ENCODE measurements at regions not wholly inside any gene's neighbourhood (a gene's known extent, or its start where the extent isn't known, plus 50 kb on each side); places are given as distances from the start of the nearest gene placed in this dataset.

- TF ChIP-seq MAFK (IDR thresholded peaks at IDR 0.05; ENCODE audit: low read depth, low read length) (peak; percentile 53), MAZ (IDR thresholded peaks at IDR 0.05; ENCODE audit: borderline replicate concordance, low read depth, low read length) (no peak), RCOR1 (IDR thresholded peaks at IDR 0.05; ENCODE audit: insufficient replicate concordance, low read length) (no peak)
- BruUV-seq (replicated peaks) = no TSS peak
- Histone ChIP-seq H4K5ac (ENCODE audit: low read depth, low read length) (no peak overlapping the region), H3K9ac (ENCODE audit: low read depth, low read length) (no peak overlapping the region), H3K27ac (ENCODE audit: insufficient read depth, low read length) (no peak overlapping the region), H3K9me1 (ENCODE audit: insufficient read depth, low read length) (no peaks in the 10 kb centered on the region), H4K20me1 (ENCODE audit: insufficient read depth, low read length) (no peaks in the 10 kb centered on the region), H3K14ac (replicated peaks; ENCODE audit: low read depth, low read length) (no peak overlapping the region), H3K4ac (ENCODE audit: low read depth, low read length) (no peak overlapping the region), H4K91ac (ENCODE audit: insufficient read depth, low read depth, low read length) (no peak overlapping the region), H2BK5ac (ENCODE audit: low read depth, low read length, poor library complexity, severe bottlenecking) (no peak overlapping the region), H2AFZ (replicated peaks; ENCODE audit: low read length, poor library complexity) (no peak overlapping the region), H3K23ac (ENCODE audit: low read depth, low read length) (no peak overlapping the region), H2BK20ac (ENCODE audit: low read depth, low read length) (no peak overlapping the region), H2BK15ac (ENCODE audit: low read depth, low read length) (no peak overlapping the region), H4K8ac (ENCODE audit: low read depth in 2 of 2, low read length in 2 of 2) (no peak overlapping the region), H3K4me3 (ENCODE audit: insufficient read depth, low read depth, low read length) (no peak overlapping the region), H3K56ac (ENCODE audit: extremely low read depth, insufficient read depth, low read length) (no peak overlapping the region), H3K9me3 (ENCODE audit: control insufficient read depth, insufficient read depth, low read length) (peaks cover 12% of the 10 kb centered on the region), H3K79me1 (ENCODE audit: low read depth in 1 of 2, low read length in 2 of 2) (no peaks in the 10 kb centered on the region), H3K27me3 (ENCODE audit: control insufficient read depth, insufficient read depth, low read length) (no peaks in the 10 kb centered on the region), H3K4me2 (ENCODE audit: low read depth, low read length) (no peak overlapping the region), H2AK5ac (ENCODE audit: low read depth, low read length) (no peak overlapping the region), H2BK120ac (ENCODE audit: low read depth, low read length) (no peak overlapping the region), H2AK9ac (replicated peaks; ENCODE audit: low read depth, low read length, poor library complexity) (no peak overlapping the region), H3K4me1 (ENCODE audit: control insufficient read depth, insufficient read depth, low read length) (no peaks in the 10 kb centered on the region), H3K18ac (ENCODE audit: low read depth, low read length) (no peak overlapping the region), H3K36me3 (ENCODE audit: control insufficient read depth, insufficient read depth, low read length) (no peaks in the 10 kb centered on the region)
- ATAC-seq (ENCODE audit: low read depth) (no peak), DNase-seq (no peak)
- ChIA-PET POLR2A (ENCODE audit: unreplicated experiment) (no interaction called here), CTCF (no interaction called here)
- in situ Hi-C loops (cut with MboI; ENCODE audit: low sequenced_read_pairs) (no loop called here), dilution Hi-C loops (cut with HindIII; ENCODE audit: low sequenced_read_pairs, unreplicated experiment) (no loop called here), intact Hi-C loops (cut with micrococcal nuclease) (no loop called here)
Measured at GRCh38 chr3:137568880-137569279, 195.2 kb upstream of the SOX14 start.
